ENCODE measurements at regions not wholly inside any gene's neighbourhood (a gene's known extent, or its start where the extent isn't known, plus 50 kb on each side); places are given as distances from the start of the nearest gene placed in this dataset.

GRCh38 chr6:87995461-87995860, 52.2 kb upstream of the SPACA1 start:
- DNase-seq, result no peak
- ATAC-seq, result no peak

DNA sequence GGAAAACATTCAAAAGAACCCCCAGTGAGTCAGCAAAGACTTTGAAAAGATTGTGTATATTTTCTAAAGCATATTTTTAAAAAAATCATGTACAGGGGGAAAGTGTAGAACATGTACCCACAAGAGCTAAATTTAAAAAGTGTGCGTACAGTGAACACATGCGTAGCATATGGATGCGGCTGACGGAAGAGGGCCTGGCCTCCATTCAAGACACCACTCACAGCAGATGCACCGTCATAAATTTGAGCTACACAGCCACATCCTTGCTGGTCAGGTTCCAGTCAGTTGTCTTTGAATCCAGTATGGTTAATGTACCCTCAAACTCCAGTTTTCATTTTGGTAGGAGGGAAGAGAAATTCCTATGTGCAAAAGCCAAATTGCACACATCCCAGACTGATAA, 54.3 kb upstream of the SPACA1 start:
- no peak for DNase-seq
- ATAC-seq, result no peak

DNA sequence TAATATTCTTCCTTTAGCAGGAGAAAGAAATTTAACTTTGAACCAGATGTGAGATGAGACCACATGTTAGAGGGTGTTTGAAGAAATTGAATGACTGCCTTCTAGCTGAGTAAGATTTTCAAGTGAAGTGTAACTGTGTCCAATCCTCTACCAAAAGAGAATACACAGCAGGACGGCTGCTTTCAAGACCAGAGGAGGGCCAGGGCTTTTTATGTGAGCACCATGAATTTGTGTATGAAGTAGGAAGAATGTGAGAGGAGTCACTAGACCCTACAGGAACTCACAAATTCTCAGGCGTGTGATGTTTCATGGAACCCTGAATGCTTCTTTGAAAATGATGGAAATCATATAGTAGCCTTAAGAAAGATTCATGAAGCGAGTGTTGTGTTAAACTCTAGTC, 56.8 kb upstream of the SPACA1 start:
- ATAC-seq, result no peak
- DNase-seq, result no peak

DNA sequence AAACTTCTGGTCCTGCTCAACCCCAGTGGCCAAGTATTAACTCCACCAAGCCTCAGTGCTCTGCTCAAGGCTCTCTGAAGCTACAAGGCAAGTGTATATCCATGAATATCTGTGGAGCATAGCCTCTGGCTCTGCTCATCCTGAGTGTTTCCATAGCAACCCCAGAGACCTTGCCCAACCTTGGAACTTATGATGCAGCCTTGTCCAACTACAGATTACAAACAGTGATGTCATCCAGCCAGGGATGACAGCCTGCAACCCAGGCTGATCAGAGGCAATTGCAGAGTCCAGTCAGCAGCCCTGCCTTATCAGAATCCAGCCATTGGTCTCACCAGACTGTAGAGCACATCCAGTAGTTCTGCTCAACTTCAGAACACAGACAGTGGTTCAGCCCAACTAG, 65.5 kb upstream of the SPACA1 start:
- DNase-seq (no peak), ATAC-seq (no peak)

DNA sequence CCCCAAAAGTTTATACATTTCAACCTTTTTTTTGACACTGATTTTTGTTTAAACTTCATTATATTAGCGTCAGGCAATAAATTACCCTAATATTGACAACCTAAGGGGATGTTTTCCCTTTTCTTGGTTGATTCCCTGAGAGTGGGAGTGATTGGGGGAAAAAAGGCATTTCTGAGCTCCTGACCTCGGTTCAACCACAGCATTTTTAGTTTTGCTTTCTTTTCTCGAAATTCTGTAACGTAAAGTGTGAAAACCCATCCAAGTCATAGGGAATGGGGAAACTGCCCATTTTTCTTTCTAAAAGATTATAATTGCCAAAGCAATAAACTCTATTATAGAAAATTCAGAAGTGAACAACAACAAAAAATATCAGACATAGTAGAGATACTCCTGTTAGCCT, 67.9 kb upstream of the SPACA1 start:
- ATAC-seq, result no peak
- DNase-seq, result no peak

DNA sequence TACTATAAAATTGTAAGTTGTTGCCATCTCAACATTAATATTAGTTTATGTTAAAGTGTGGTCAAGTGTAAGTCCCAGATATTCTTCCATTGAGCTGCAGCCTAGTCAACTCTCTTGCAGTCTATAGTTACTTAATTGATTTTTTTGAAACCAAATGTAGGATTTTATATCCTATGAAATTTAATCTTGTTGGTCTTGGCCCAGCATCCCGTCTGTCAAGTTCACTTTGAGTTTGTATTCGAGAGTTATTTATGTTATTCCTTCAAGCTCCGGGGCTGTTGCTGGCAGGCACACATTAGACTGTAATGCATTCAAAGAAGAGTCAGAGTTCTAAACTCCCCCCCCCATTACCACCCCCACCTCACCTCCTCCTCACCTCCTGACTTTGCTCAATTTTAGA, 71.0 kb upstream of the SPACA1 start:
- ATAC-seq, result no peak
- no peak for DNase-seq

GRCh38 chr6:87975561-87975960, 72.1 kb upstream of the SPACA1 start:
- no peak for ATAC-seq
- no peak for DNase-seq

- no peak for DNase-seq
- no peak for ATAC-seq
Measured at GRCh38 chr6:87972279-87972678, 75.4 kb upstream of the SPACA1 start.

DNA sequence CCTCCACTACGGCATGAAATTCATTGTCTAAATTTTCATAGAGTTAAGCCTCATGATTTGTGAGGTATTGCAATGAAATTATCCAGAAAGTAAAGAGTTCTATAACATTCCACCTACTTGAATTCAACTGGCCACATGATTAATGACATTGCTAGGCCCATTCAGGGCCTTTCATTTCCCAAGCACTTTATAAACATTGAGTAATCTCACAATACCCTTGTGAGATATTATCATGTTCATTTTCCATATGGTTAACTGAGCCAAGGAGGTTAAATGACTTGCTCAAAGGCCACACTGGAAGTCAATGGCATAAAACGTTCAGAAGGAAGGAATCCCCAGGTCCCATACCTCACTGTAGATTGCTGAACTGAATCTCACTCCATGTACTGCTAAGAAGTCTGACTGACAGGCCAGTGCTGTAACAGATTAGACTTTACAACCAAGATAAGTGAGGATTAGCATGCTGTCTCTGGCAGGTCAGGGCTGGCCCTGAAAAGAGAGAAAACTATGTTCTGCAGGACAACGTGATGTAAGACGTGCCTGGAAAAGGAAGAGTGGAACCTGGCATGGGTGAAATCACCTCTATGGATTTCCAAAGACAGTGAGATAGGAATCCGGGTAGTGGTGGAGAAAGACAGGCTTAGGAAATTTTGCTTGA, 75.9 kb upstream of the SPACA1 start:
- ATAC-seq (peak; percentile 32), DNase-seq (no peak)

GRCh38 chr6:87968435-87969278, 79.0 kb upstream of the SPACA1 start:
- ATAC-seq, result peak; percentile 52
- DNase-seq, result peak; percentile 11

- ATAC-seq (no peak), DNase-seq (no peak)
Measured at GRCh38 chr6:87965806-87966205, 81.8 kb upstream of the SPACA1 start.

DNA sequence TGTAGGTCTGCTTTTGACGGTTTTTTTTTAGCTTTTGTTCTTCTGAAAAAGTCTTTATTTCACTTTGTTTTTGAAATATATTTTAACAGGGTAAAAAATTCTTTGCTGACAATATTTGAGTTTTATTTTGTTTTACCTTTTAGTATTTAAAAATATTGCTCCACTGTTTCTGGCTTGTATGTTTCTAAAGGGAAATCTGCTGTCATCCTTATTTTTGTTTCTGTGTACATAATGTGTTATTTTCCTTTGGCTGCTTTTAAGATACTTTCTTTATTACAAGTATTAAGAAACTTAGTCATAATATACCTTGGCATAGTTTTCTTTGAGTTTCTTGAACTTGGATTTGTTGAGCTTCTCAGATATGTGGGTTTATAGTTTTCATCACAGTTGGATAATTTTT, 88.6 kb upstream of the SPACA1 start:
- no peak for ATAC-seq

GRCh38 chr6:87951751-87952150, 95.9 kb upstream of the SPACA1 start:
- ATAC-seq, result no peak

More for the DNA sequence above, 88.6 kb upstream of the SPACA1 start:
- no peak for DNase-seq

GRCh38 chr6:87950614-87951013, 97.0 kb upstream of the SPACA1 start:
- DNase-seq (no peak), ATAC-seq (no peak)

More at GRCh38 chr6:87951751-87952150, 95.9 kb upstream of the SPACA1 start:
- DNase-seq, result no peak

GRCh38 chr6:87949194-87949593, 98.4 kb upstream of the SPACA1 start:
- ATAC-seq (no peak), DNase-seq (no peak)

- no peak for ATAC-seq
- DNase-seq, result no peak
Measured at GRCh38 chr6:87946669-87947068, 101.0 kb upstream of the SPACA1 start.

- no peak for ATAC-seq
- DNase-seq, result no peak
Measured at GRCh38 chr6:87945966-87946365, 101.7 kb upstream of the SPACA1 start.

DNA sequence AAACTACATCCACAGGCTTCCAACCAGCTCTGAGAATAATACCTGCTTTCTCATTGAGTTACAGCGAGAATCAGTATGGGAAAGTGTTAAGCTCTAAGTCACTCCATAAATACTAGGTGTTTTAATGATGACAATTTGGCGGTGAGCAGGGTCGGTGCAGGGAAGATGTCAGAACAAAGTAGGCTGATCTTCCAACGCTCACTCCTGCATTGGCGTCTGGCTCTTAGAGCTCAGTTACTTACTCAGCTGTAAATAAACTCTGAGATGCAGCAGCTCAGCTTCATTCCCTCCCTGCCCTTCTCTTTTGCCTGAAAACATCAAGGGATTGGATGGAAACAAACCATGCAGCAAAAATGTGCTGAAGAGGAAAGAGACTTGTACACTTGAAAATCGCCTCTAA, 102.5 kb upstream of the SPACA1 start:
- no peak for ATAC-seq

GRCh38 chr6:87944541-87944954, 103.1 kb upstream of the SPACA1 start:
- ATAC-seq, result peak; percentile 28
- no peak for DNase-seq

More for the DNA sequence above, 102.5 kb upstream of the SPACA1 start:
- no peak for DNase-seq

DNA sequence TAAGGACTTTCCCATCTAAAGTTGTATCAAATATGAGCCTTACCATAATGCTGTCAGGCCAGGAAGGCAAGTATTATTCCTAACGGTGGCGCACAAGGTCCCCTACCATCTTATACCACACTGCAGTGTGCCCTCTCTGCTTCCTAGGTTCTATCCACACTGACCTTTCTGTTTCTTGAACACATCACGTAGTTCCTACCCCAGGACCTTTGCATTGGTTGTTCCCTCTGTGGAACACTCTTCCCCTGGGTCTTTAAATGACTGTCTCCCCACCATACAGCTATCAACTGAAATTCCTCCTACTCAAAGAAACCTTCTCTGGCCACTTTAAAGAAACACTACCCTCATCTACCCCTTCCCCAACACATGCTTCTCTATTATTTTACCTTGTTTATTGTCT, 104.5 kb upstream of the SPACA1 start:
- no peak for ATAC-seq

DNA sequence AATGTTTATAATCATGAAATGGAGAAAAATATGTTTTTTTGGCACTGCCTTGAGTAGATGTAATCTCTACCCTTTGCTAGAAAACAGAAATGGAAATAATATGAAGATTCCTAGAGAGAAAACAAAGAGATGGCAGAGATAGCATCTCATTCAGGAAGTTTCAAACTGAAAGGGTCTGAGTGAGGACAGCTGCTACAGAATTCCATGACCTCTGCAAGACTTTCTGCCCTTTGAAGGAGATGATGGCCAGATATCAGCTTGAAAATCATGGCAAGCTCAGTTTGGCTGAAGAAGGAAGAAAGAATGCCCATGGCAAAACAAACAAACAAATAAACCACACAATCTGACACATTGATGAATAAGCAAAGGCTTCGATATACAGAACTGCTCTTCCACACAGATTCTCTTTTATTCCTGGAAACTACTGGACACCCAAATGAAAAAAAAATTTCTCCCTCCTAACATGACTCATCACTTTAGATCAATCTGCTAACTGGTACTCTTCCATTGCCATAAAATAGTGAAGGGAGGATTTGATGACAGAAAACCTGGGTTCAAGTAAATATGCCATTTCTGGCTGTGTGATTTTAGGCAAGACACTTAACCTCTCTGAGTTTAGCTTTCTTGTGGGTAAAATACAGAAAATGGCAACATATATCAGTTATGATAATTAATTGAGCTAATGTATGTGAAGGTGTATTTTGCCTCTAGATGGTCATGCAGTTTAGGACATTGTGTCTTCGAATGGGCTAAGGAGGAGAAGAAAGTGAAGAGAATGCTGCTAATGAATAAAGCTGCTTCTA, 105.9 kb upstream of the SPACA1 start:
- ATAC-seq (no peak), DNase-seq (no peak)

More for the DNA sequence above, 104.5 kb upstream of the SPACA1 start:
- no peak for DNase-seq

- DNase-seq (no peak), ATAC-seq (no peak)
Measured at GRCh38 chr6:87939776-87940175, 107.9 kb upstream of the SPACA1 start.

- no peak for DNase-seq
Measured at GRCh38 chr6:87938287-87938686, 109.4 kb upstream of the SPACA1 start.

More at GRCh38 chr6:87938287-87938686, 109.4 kb upstream of the SPACA1 start:
- no peak for ATAC-seq
